A549 (cell line): ENCODE measurements at regions not wholly inside any gene's neighbourhood (a gene's known extent, or its start where the extent isn't known, plus 50 kb on each side); places are given as distances from the start of the nearest gene placed in this dataset.

Experiments
- ATAC-seq, 2 experiments: fragments of 200-7000 bp in 1 of 2; fragments of >200 bp in 1 of 2; cut with Nextera tagmentation in 1 of 2; cut with Tn5 transposase in 1 of 2; 3 replicates each; pipeline versions ENCODE4 v1.8.0 to v1.9.1; 2018 to 2020; ENCODE audit warnings: mild to moderate bottlenecking in 1 of 2, moderate library complexity in 1 of 2
- CTCF ChIA-PET: fragments of 300-600 bp; sonication (Branson Sonifier 250); formaldehyde crosslinking; extraction: SDS; loops from one replicate; lab custom pipeline; 2021; ENCODE audit warnings: antibody characterized with exemption, inconsistent platforms; lab: Yijun Ruan, JAX
- POLR2A ChIA-PET: fragments of 350-600 bp; formaldehyde crosslinking; extraction: SDS; loops from one replicate; lab custom pipeline; 2021; ENCODE audit warnings: antibody characterized with exemption, inconsistent platforms; lab: Yijun Ruan, JAX
- DNase-seq, 2 experiments: peaks; one replicate each; pipeline versions ENCODE4 v3.0.0 to v3.0.0-alpha.2; 2011 to 2016; ENCODE audit warnings: low read depth in 1 of 2, low spot score in 1 of 2
- FAIRE-seq: peaks from 2 replicates; lab custom pipeline; 2011; peaks lifted over from hg19 to GRCh38; lab: Jason Lieb, UNC
- H3K27ac ChIP-seq, 2 experiments: fragments of >200 bp; sonication (Bioruptor Twin); formaldehyde crosslinking; 3 replicates each; pipeline ENCODE4 v1.5.1; 2016 to 2017
- H3K4me1 ChIP-seq: fragments of >200 bp; sonication (Bioruptor Twin); formaldehyde crosslinking; 3 replicates; pipeline ENCODE4 v1.6.1; 2016
- H3K4me2 ChIP-seq: fragments of >200 bp; sonication (Bioruptor Twin); formaldehyde crosslinking; 3 replicates; pipeline ENCODE4 v1.6.1; 2016
- H3K4me3 ChIP-seq: fragments of >200 bp; sonication (Bioruptor Twin); formaldehyde crosslinking; 3 replicates; pipeline ENCODE4 v1.5.1; 2016
- H3K9me3 ChIP-seq: fragments of >200 bp; sonication (Bioruptor Twin); formaldehyde crosslinking; 3 replicates; pipeline ENCODE4 v1.6.1; 2016
- CEBPB ChIP-seq, 2 experiments: fragments of >200 bp in 1 of 2; sonication (Bioruptor Twin) in 1 of 2; formaldehyde crosslinking in 1 of 2; IDR thresholded peaks; 2 replicates each; pipeline ENCODE4 v1.6.1; 2012 to 2016
- CHD2 ChIP-seq: fragments of 150-350 bp; IDR thresholded peaks from 2 replicates; pipeline ENCODE4 v1.6.1; 2014; ENCODE audit warnings: low read length; ENCODE audit not compliant: partially characterized antibody
- EHMT2 ChIP-seq: fragments of 200-600 bp; sonication (generic); IDR thresholded peaks from 2 replicates; pipeline ENCODE4 v1.6.1; 2016; ENCODE audit warnings: antibody characterized with exemption, low read depth, mild to moderate bottlenecking, moderate library complexity
- ELK1 ChIP-seq: fragments of 150-350 bp; IDR thresholded peaks from 2 replicates; pipeline ENCODE4 v1.6.1; 2014; ENCODE audit warnings: low read depth, mild to moderate bottlenecking, low read length
- EP300 ChIP-seq, 2 experiments: fragments of >200 bp; sonication (Bioruptor Twin); formaldehyde crosslinking; IDR thresholded peaks; 2 replicates in 1 of 2; 3 replicates in 1 of 2; pipeline ENCODE4 v1.6.1; 2016 to 2017
- FOSB ChIP-seq: fragments of 250-450 bp; sonication (Bioruptor Pico); IDR thresholded peaks from 2 replicates; pipeline ENCODE4 v1.5.0; 2020; ENCODE audit warnings: mild to moderate bottlenecking, moderate library complexity
- FOSL2 ChIP-seq, 2 experiments: fragments of 450-650 bp in 1 of 2; fragments of >200 bp in 1 of 2; sonication (Bioruptor Twin) in 1 of 2; formaldehyde crosslinking; IDR thresholded peaks; 2 replicates each; pipeline versions ENCODE4 v1.5.0 to v1.6.1; 2016 to 2020; ENCODE audit warnings: mild to moderate bottlenecking in 1 of 2, moderate library complexity in 1 of 2
- GATA3 ChIP-seq: IDR thresholded peaks from 2 replicates; pipeline ENCODE4 v1.6.1; 2012; ENCODE audit warnings: borderline replicate concordance
- HDAC2 ChIP-seq: fragments of 200-600 bp; sonication (generic); IDR thresholded peaks from 2 replicates; pipeline ENCODE4 v1.6.1; 2016
- HOXB13 ChIP-seq: fragments of 250-450 bp; sonication (Bioruptor Pico); IDR thresholded peaks from 2 replicates; pipeline ENCODE4 v1.5.0; 2020; ENCODE audit warnings: low read depth, mild to moderate bottlenecking, moderate library complexity
- JUN ChIP-seq, 2 experiments: fragments of >200 bp; sonication (Bioruptor Twin); formaldehyde crosslinking; IDR thresholded peaks; 2 replicates in 1 of 2; 3 replicates in 1 of 2; pipeline ENCODE4 v1.6.1; 2016 to 2017
- JUNB ChIP-seq: fragments of >200 bp; sonication (Bioruptor Twin); formaldehyde crosslinking; IDR thresholded peaks from 2 replicates; pipeline ENCODE4 v1.6.1; 2016
- MAFK ChIP-seq: fragments of 450-650 bp; IDR thresholded peaks from 2 replicates; pipeline ENCODE4 v1.6.1; 2014; ENCODE audit not compliant: partially characterized antibody
- MYC ChIP-seq: IDR thresholded peaks from 2 replicates; pipeline ENCODE4 v1.6.1; 2012; ENCODE audit warnings: mild to moderate bottlenecking, inconsistent platforms, low read length, improper control_type of control experiment, borderline replicate concordance
- NFE2L2 ChIP-seq: fragments of 150-350 bp; conservative IDR thresholded peaks from 2 replicates; pipeline ENCODE4 v1.6.1; 2014; ENCODE audit warnings: low read length
- NPAS2 ChIP-seq: fragments of 250-450 bp; sonication (Bioruptor Pico); IDR thresholded peaks from 2 replicates; pipeline ENCODE4 v1.8.0; 2022; ENCODE audit warnings: mild to moderate bottlenecking, moderate library complexity, borderline replicate concordance
- POLR2A ChIP-seq: IDR thresholded peaks from 2 replicates; pipeline ENCODE4 v1.6.1; 2012; ENCODE audit warnings: mild to moderate bottlenecking, low read length
- RAD21 ChIP-seq, 2 experiments: fragments of >200 bp in 1 of 2; sonication (Bioruptor Twin) in 1 of 2; formaldehyde crosslinking in 1 of 2; IDR thresholded peaks in 1 of 2; conservative IDR thresholded peaks in 1 of 2; 2 replicates in 1 of 2; 3 replicates in 1 of 2; pipeline ENCODE4 v1.6.1; 2012 to 2018; ENCODE audit warnings: inconsistent platforms in 1 of 2
- RCOR1 ChIP-seq: fragments of 150-350 bp; IDR thresholded peaks from 2 replicates; pipeline ENCODE4 v1.6.1; 2014; ENCODE audit warnings: antibody characterized with exemption, low read length, low read depth
- SREBF2 ChIP-seq: fragments of 450-650 bp; IDR thresholded peaks from 2 replicates; pipeline ENCODE4 v1.6.1; 2014; ENCODE audit warnings: mild to moderate bottlenecking, moderate library complexity
- TP53 ChIP-seq: fragments of 250-450 bp; sonication (Bioruptor Pico); IDR thresholded peaks from 2 replicates; pipeline ENCODE4 v1.5.0; 2021; ENCODE audit warnings: mild to moderate bottlenecking, moderate library complexity
- ZC3H11A ChIP-seq: fragments of 450-650 bp; IDR thresholded peaks from 2 replicates; pipeline ENCODE4 v1.6.1; 2014; ENCODE audit warnings: antibody characterized with exemption, mild to moderate bottlenecking
- WGBS: methylation state at CpG from one replicate; pipeline ENCODE4 v1.1.6; 2017; ENCODE audit errors: missing lambda C conversion rate; 5-methylcytosine and 5-hydroxymethylcytosine counted together
- TF ChIP-seq, protein P1 (sequence below): fragments of >200 bp; sonication (Bioruptor Twin); formaldehyde crosslinking; IDR thresholded peaks from 2 replicates; pipeline ENCODE4 v1.6.1; 2016
- TF ChIP-seq, protein P2 (sequence below): IDR thresholded peaks from 2 replicates; pipeline ENCODE4 v1.6.1; 2012

- FAIRE-seq (no peak), DNase-seq (peak; percentile 38 to 67), ATAC-seq (peak; percentile 78 to 80)
- Histone ChIP-seq H3K27ac (peak overlapping the region; percentile 74), H3K4me2 (peak overlapping the region; percentile 58), H3K9me3 (0 out of 3 replicates have a peak, but pooled peaks cover 6% of the 10 kb centered on the region), H3K4me3 (no peak overlapping the region), H3K4me1 (peaks cover 20% of the 10 kb centered on the region)
- TF ChIP-seq JUN (IDR thresholded peaks at IDR 0.05) (peak in 1 of 2 experiments; percentile 66; a peak in 4 of 5 replicates), MYC (no peak), MAFK (peak; percentile 62), TP53 (CRISPR knock-in tag) (no peak), FOSB (CRISPR knock-in tag) (no peak), FOSL2 (IDR thresholded peaks at IDR 0.05) (peak; percentile 91), FOSL2 (CRISPR knock-in tag; IDR thresholded peaks at IDR 0.05) (peak; percentile 90), ELK1 (no peak), HDAC2 (no peak), NPAS2 (no peak), SREBF2 (no peak), HOXB13 (no peak), RAD21 (conservative IDR thresholded peaks at IDR 0.05 in 1 of 2, IDR thresholded peaks at IDR 0.05 in 1 of 2) (0 out of 5 replicates have a peak, but pooled peaks of 1 of the 2 experiments have one; percentile 11), NFE2L2 (0 out of 2 replicates have a peak, but pooled peaks have one; percentile 18), RCOR1 (no peak), CEBPB (IDR thresholded peaks at IDR 0.05) (peak; percentile 93 to 96), GATA3 (peak; percentile 48; the same call in 1 of the 2 replicates), CHD2 (no peak), EHMT2 (no peak), EP300 (IDR thresholded peaks at IDR 0.05) (peak; percentile 47 to 59; a peak in 2 of 5 replicates), JUNB (peak; percentile 91), POLR2A (no peak), ZC3H11A (no peak)
- TF ChIP-seq, protein P1, sequence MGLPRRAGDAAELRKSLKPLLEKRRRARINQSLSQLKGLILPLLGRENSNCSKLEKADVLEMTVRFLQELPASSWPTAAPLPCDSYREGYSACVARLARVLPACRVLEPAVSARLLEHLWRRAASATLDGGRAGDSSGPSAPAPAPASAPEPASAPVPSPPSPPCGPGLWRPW, result peak; percentile 65; the same call in 1 of the 2 replicates
- TF ChIP-seq, protein P2, sequence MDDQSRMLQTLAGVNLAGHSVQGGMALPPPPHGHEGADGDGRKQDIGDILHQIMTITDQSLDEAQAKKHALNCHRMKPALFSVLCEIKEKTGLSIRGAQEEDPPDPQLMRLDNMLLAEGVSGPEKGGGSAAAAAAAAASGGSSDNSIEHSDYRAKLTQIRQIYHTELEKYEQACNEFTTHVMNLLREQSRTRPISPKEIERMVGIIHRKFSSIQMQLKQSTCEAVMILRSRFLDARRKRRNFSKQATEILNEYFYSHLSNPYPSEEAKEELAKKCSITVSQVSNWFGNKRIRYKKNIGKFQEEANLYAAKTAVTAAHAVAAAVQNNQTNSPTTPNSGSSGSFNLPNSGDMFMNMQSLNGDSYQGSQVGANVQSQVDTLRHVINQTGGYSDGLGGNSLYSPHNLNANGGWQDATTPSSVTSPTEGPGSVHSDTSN, result no peak
- ChIA-PET POLR2A (interaction anchor here (0.6 kb wide), 1 partner anchor 21 kb away, joined by 3 read pairs; no protein-coding TSS in a partner anchor), CTCF (interaction anchor here (1.5 kb wide), 1 partner anchor 175 kb away, joined by 3 read pairs; no protein-coding TSS in a partner anchor)
- 51% methylated on average over 7 of the region's 7 CpGs for WGBS
Measured at GRCh38 chr1:232704694-232705680, 75.1 kb upstream of the SIPA1L2 start.
